HG03342 (cell line): ENCODE measurements at regions not wholly inside any gene's neighbourhood (a gene's known extent, or its start where the extent isn't known, plus 50 kb on each side); places are given as distances from the start of the nearest gene placed in this dataset.

ENCODE experiments used
- ATAC-seq: cut with Tn5 transposase; IDR thresholded peaks from one replicate; pipeline ENCODE4 v1.9.1; 2021; ENCODE audit warnings: mild to moderate bottlenecking, moderate library complexity; ENCODE audit not compliant: unreplicated experiment

DNA sequence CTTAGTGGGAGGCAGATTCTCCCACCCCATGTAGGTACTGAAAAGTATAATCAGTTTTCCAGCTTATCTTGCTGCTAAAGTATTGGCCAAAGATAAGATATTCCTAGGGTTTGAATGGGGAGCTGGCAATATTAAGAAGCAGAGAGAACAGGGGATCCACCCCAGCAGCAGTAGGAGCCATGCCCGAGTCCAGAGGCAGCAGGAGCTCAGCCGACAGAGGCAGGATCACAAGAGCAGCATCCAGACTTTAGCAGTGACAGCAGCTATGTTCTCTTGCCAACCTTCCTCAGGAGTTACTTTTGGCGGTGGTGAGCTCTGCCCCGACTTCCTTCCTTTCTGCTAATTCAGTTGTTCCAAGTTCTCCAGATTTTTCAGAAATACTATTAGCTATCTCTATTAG, 224.5 kb downstream of the GADD45G start:
- no peak for ATAC-seq

DNA sequence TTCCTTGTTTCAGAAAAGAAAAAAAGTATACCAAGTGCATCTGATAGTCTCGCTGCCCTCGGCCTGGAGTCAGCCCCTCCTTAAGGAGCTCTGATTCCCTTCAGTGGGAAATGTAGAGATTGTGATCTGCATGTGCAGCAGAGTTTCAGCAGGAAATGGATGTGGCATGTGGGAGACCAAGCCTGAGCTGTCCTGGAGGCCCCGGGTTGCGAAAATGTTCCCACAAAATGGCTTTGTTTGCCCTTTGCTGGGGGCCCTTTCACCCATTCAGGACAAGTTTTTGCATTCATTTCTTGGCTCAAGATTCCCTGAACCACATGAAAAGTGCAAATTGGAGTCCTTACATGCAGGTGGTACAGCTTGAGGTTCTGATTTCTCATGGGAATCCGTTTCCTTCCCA, 230.9 kb downstream of the GADD45G start:
- ATAC-seq: no peak

DNA sequence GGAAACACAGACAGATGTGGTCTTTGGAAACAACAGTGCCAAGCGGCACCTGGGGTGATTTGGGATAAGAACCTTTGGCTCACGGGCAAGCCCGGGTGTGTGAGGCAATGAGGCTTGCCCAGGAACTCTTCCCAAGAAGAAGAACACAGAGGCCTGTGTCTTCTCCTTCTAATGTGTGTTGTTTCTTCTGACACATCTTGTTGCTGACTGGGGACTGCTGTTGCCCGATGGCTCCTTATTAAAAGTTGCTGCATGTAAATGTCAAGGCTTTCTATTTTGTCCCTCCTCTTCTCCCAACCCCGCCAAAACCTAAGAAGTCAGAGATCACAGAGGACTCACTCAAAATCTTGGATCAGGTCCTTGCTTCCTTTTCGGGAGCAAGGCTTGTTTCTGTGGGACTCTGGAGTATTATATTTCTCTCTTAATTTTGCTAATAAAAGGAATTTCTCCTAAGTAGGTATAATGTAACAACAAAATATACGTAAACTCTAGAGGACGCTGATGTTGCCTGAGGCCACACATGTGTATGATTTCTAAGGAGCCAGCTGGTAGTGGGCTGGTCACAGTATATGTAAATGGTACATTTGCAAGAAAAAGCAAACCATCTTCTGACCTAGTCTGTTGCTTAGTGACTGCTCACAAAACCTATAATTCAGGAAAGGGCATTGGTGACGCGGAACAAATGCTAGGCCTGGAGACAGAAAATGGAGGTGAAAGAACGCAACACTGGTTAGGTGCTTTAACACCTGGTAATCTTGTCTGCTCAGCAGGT, 232.5 kb downstream of the GADD45G start:
- no peak for ATAC-seq

DNA sequence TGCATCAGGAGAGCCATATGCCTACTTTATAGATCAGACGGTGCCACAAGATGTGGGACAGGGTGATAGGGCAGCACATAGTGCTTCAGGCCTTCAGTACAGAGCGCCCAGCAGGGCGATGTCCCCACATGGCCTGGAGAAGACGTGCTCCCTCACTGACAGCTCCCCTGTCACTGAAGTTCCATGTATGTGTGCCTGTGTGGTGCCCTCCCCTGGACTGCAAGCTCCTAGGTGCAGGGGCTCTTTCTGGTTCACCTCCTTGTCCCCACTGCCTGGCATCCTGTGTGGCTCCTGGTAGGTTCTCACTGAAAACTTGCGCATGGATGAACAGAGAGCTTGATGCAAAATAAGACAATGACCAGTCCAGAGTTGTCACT, 233.1 kb downstream of the GADD45G start:
- ATAC-seq: no peak

DNA sequence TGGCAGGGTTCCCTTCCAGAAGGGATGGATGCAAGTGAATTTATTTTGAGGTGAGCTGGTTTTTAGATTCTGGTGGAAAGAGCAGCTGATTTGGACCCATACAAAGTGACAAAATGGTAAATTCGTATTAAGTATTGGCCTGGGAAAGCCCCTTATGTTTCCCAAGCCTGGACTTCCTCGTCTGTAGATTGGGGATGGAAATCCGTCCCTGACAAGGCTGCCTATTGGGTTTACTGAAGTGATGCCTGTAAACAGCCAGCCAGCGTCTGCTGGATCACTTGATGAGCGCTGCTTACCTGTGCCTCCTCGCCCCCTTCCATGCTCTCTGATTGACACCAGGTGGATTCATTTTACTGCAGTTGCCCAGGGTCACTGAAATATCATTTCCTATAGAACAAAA, 233.8 kb downstream of the GADD45G start:
- no peak for ATAC-seq

DNA sequence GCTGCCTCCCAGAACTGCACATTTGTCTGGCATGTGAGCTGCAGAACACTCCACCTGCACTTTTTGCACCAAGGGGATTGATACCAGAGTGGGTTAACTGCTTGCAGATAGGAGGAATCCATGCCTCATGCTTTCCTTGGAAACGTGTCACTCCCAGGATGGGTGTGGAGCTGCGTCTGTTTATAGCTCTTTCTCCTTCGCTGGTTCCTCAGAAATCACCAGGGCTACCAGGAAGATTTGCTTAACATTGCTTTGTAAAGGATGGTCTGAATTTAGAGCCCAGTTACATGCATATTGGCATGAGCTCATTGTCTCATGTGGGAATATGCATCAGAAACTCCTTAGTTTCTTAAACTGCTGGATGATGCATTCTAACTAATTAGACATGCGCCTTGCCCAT, 234.6 kb downstream of the GADD45G start:
- ATAC-seq: no peak

DNA sequence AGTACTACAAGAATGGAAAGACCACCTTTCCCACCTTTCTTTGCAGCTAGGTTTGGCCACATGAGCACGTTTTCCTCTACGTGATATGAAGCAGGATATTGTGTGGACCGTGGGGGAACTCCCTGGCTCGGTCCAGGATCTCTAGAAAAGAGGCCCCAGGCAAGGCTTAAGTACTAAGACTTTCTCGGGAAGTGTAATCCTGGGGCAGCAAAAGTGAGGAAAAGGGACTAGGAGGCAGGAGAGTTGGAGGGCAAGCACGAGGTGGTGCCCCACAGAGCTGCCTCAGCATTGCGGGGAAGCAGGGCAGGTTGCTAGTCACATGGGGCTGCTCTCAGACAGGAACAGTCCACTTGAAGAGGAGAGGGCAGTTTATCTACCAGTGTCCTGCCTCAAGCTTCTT, 235.1 kb downstream of the GADD45G start:
- ATAC-seq: no peak

DNA sequence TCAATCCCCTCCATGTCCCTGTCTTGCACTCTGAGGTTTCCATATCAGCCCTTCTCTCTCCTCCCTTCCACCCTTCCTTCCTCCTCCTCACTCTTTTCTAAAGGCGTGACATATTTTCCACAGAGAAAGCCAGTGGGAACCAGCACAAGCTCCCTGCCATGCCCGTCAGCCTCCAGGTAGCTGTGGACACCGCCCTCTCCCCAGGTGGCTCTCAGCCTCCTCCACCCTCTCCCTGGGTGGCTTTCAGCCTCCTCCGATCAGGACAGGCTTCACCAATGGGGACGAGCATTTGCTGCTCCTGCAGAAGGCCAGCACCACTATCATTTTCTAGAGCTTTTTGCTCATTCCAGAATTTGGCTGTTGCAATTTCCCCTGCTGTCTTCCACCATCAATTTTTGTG, 236.6 kb downstream of the GADD45G start:
- ATAC-seq: no peak

DNA sequence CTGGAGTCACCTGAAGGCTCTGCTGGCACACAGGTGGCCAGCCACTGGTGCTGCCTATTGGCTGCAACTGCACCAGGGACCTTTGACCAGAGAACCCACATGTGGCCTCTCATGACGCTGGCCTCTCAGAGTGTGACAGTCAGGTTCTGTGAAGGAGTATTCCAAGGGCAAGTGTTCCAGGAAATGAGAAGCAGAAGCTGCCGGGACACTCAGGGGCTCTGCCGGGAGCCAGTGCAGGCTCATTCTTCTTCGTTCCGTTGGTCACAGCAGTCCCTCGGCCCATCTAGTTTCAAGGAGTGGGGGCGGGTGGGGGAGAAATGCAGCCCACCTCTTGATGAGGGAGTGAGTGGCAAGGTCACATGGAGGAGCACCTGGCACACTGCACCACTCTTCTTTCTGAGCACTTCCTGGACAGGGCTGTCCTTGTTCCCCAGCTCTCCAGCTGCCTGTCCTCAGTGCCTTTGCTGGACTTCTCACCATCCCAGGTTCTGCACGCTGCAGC, 237.5 kb downstream of the GADD45G start:
- ATAC-seq: no peak

DNA sequence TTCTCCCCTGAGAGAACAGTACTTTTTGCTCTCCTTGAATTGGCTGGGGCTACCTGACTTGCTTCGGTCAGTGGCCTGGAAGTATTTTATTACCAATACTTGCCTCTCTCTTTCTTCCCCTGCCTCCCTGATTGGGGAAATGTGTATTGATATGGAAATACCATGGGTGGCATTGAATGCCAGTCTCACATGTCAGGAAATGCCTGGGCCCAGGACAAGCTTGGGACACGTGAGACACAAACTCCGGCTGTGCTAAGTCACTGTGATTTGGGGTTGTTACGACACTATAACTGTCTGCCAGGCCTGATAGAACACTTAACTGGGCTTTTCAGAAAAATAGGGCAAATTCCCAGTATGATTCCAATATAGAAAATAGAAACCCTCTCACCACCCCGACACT, 238.3 kb downstream of the GADD45G start:
- ATAC-seq: no peak

DNA sequence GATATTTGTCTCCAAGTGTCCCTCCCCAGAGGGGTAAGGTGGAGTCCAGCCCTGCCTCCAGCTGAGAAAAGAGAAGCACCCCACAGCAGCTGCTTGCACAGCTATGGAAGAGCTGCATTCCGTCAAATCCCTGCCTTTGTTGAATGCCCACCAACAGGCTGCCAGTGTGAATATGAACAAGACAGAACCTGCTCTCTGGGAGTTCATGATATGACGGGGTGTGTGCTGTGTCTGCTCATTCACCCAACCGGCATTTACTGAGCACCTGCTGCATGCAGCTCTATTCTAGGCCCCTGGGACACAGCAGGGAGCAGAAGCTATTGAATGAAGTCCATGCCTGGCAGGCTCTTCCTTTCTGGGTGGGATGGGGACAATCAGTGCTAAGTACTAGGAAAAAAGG, 238.8 kb downstream of the GADD45G start:
- ATAC-seq: no peak

DNA sequence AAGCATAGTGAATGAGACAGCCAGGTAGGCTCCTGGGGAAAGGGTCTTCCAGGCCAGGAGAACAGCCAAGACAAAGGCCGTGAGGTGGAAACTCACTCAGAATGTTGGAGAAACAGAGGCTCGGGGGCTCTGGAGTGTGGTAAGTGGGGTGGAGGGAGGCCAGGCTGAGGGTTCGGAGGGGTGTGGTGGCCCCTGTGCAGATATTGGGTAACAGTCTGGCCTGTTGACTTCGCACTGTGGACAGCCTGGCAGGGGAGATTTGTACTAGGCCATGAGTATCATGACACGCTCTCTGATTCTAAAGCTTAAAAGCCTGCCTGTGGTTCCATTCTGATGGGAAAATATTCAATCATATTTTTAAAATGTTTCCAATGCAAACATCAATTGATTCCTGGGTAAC, 239.3 kb downstream of the GADD45G start:
- no peak for ATAC-seq

DNA sequence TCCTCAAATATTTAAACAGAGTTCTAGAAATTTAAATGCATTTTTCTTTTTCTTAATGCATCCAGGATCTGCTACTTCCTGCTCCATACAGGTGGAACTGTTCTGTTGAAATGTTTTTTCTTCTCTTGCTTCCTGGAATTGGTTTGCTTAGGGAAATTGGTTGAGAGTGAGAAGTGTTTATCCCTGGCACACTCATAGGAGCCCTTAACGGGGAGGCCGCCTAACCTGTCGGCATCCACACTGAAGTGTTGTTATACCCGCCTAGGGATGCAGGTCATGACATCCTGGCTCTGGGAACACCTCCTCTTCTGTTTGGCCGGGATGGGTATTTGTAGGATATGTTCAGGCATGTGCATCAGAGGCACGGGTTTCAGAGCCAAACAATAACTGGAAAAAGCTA, 239.7 kb downstream of the GADD45G start:
- ATAC-seq: no peak

DNA sequence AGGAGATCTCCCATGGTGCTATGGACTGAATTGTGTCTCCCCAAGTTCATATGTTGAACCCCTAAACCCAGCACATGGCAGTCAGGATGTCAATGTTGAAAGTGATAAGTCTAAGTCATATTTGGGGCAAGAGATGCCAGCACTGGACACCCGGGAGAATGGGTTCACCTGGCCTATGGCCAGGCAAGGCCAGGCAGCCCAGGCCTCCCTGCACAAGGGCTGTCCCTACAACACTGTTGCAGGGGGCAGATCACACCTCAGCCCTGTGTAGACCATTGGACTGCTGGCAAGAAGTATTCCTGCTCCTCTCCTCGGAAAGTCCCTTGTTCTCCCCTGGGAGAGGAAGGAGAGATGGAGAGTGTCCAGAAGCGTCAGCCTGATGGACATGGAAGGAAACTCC, 240.5 kb downstream of the GADD45G start:
- ATAC-seq: no peak

DNA sequence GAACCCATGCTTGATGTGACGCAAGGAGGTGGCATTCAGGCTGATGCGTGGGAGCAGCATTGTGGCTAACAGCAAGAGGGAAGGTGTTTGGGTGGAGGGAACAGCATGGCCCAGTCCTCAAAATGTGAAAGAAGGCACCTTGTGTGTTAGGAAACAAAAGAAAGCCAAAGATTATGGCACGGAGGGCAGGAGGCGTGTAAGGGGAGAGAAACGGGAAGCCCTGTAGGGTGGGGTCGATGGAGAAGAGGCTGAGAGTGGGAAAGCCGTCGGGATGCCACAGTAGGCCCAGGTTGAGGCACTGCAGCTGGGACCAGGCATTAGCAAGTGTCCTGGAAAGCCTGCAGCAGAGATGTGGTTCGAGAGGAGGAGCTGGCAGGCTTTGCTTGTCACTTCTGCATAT, 241.1 kb downstream of the GADD45G start:
- no peak for ATAC-seq

DNA sequence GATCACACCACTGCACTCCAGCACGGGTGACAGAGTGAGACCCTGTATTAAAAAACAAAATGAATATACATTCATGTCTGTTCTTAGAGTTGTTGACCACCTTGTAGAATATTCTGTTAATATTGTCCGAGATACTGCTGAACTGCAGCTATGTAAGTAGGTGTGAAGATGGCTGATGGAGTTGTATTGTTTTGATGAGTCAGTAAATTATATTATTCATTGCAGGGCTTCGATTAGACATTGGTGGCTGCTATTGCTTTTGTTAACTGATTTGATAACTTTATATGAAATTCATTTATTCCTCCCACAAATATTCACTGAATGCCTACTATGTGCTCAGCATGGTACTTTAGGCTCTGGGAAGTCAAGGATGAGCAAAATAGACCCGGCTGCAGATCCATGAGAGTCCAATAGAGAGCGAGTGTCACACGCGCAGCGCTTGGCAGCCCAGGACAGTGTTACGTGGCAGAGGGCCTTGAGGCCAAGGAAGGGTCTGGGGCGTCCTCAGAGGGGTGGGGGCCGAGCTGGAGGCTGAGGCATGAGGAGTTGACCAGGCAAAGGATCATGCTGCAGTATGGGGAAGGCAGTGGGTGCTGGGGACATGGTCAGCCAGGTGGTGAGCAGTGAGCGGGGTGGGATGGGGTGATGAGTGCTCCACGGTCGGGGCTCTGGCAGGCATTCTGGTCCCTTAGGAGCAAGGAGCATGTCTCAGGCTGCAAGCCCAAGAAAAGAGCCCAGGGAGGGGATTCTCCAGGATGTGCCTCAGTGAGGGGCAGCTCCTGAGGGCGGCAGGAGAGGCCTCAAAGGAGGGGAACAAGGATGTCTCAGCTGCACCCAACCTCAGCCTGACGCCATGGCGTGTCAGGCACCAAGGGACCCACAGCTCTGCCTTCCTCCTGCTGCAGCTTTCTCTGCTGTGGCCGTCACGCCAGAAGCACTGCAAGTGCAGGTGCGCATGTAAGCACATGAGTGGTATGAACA, 243.5 kb downstream of the GADD45G start:
- no peak for ATAC-seq

DNA sequence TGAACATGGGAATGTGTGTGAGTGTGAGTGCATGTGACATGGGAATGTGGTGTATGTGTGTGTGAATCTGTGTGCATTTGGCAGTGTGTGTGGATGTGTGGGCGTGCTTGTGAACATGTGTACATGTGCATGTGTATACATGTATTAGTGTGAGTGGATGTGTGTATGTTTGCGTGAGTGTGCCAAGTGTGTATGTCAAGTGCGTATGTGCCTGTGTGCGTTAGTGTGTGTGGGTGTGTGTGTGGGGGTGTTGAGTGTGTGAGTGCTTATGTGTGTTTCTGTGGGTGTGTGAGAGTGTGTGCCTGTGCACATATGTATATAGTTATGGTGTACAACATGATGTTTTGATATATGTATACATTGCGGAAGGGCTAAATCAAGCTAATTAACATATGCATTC, 244.3 kb downstream of the GADD45G start:
- ATAC-seq: no peak

DNA sequence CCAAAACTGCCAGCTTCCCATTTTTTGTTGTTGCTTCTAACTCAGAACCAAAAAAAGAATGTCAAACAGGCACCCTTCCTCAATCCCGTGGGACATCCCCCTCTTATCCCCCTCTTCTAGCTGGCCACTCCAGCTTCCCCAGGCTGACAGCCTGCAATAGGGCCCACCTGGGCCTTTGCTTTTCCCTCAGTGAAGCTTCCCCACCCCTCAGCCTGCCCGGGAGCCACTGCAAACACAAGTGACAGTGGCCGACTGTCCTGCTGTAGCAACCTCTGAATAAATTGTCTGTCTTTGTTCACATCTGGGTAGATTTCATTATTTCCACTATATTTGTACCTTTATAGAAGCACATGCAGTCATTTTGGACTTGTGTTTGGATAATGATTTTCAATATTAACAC, 245.3 kb downstream of the GADD45G start:
- ATAC-seq: no peak

DNA sequence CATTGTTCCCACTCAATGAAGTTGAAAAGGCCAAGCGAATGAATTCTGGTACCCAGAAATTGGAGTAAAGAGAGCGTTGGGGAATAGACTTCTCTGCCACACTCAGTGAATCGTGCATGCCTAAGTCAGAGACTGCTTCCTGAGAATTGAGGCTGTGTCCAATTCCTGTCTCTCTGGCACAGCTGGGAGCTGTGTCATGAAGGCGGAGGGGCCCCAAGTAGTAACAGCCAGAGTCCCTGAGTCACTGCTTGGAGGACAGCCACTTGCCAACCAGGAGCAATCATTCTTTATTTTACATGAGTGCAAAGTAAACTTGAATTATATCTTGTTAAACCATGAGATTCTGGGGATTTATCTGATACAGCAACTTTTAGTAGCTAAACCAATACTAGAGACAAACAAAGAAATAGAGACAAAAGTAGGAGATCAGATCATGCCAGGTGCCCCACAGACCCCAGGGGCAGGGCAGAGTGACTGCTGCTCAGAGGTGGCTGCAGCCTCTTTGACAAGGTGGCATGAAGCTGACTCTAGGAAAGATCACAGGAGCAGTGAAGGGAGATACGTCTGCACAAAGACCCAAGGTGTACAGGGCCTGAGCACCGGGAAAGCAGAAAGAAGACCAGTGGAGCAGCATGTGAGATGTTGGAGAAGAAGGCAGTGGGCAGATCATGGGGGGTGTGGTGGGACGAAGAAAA, 246.0 kb downstream of the GADD45G start:
- no peak for ATAC-seq

DNA sequence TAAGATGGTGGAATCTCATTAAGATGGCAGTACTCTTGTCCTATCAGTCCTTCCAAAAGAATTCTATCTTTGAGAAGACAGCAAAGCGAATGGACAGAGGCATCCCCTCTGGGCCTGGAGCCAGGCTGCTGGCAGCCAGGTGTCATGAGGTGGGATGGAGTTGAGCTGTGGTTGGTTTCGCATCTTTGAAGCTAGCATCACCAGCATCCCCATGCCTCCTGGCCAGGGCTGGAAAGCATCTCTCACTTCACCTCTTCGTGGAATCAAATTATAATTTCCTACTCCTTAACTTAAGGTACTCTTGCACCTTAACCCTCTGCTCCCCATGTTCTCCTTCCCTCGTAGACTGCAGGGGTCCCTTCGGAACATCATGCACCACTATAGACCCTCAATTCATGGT, 248.3 kb downstream of the GADD45G start:
- ATAC-seq: no peak

DNA sequence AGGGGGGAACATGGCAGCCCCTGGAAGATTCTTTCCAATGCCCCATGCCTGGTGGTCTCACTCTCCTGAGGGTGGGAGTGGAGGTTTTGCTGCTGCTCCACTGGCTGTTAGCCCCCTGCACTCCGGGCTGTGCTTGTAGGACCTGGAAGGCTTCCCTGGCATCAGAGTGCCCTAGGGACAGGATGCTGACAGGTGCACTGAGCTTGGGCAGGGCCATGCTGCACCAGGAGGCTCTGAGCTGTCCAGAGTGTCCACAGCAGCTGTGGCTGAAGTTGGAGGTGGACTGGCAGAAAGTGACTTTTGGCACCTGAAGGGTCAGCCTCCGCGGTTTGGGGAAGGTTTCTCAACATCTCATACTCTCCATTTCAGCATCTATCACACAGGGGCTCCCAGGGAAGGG, 249.1 kb downstream of the GADD45G start:
- ATAC-seq: no peak
